ENCODE measurements at regions not wholly inside any gene's neighbourhood (a gene's known extent, or its start where the extent isn't known, plus 50 kb on each side); places are given as distances from the start of the nearest gene placed in this dataset.

DNA sequence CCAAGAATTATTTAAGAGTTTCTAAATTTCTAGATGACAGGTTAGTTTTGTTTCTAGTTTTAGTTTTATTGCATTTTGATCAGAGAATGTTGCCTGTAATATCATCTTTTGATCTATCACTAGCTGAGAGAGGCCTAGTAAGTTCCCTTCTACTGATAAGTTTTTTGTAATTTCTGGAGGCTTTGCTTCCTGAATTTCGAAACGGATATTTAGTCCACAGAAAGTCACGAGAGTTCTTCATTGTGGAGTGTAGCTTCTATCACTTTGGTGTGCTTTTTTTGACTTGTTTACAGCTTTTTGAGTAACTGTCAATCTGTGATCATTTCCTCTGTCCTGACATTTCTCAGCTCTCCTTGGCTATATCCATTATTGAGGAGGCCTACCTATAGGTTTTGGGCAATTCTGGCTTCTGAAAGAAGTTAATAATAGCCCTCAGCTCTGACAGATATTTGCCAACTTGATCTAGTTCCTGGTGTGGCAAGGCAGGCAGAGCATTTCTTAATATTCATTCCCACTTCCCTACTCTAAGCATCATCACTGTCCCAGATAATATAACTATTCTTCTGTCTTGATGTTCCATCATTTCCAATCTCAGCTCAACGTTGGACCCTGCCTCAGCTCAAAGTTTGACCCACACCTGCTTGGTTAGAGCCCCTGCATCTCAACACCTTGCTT lies 171.3 kb downstream of the BLID start:
- Mint-ChIP-seq H3K36me3 (ENCODE audit: insufficient read depth) (no peaks in the 10 kb centered on the region), H3K9me3 (no peaks in the 10 kb centered on the region), H3K27me3 (ENCODE audit: low read depth) (peaks cover 2% of the 10 kb centered on the region), H3K4me1 (ENCODE audit: low read depth) (no peaks in the 10 kb centered on the region), H3K4me3 (no peak overlapping the region)
- no peak for DNase-seq
- ATAC-seq: no peak

- Mint-ChIP-seq H3K36me3 (ENCODE audit: insufficient read depth) (no peaks in the 10 kb centered on the region), H3K27me3 (ENCODE audit: low read depth) (peaks cover 10% of the 10 kb centered on the region), H3K4me1 (ENCODE audit: low read depth) (no peaks in the 10 kb centered on the region), H3K9me3 (peaks cover 4% of the 10 kb centered on the region), H3K4me3 (no peak overlapping the region)
- ATAC-seq (no peak), DNase-seq (no peak)
These were observed 177.9 kb downstream of the BLID start for GRCh38 chr11:121938076-121938475.

- peaks cover 4% of the 10 kb centered on the region for H3K9me3 Mint-ChIP-seq
These were observed 179.1 kb downstream of the BLID start for GRCh38 chr11:121936781-121937447.

DNA sequence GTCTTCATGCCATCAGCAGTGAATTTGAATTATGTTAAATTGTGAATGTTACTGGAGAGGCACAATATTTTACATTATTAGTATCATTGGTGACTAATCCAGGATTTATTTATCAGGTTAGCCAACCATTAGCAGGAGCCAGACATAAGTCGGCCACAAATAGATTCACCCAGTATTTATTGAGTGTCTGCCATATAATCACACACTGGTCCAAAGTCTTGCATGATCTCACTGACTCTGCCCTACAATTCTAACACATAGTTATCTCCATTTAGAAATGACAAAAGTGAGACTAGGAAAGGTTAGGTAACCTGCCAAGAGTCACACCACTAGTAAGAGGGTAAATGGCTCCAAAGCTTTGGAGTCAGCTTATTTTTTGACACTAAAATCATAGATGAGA lies 179.6 kb downstream of the BLID start:
- Mint-ChIP-seq H3K27me3 (ENCODE audit: low read depth) (peaks cover 10% of the 10 kb centered on the region), H3K9me3 (peaks cover 4% of the 10 kb centered on the region), H3K4me3 (no peak overlapping the region), H3K4me1 (ENCODE audit: low read depth) (no peaks in the 10 kb centered on the region), H3K36me3 (ENCODE audit: insufficient read depth) (no peaks in the 10 kb centered on the region)
- DNase-seq: no peak
- no peak for ATAC-seq

More at GRCh38 chr11:121936781-121937447, 179.1 kb downstream of the BLID start:
- Mint-ChIP-seq H3K4me1 (ENCODE audit: low read depth) (no peaks in the 10 kb centered on the region), H3K27me3 (ENCODE audit: low read depth) (peaks cover 10% of the 10 kb centered on the region), H3K36me3 (ENCODE audit: insufficient read depth) (no peaks in the 10 kb centered on the region), H3K4me3 (no peak overlapping the region)
- DNase-seq (no peak), ATAC-seq (no peak)

GRCh38 chr11:121933694-121934093 lies 182.3 kb downstream of the BLID start:
- peaks cover 6% of the 10 kb centered on the region for H3K27me3 Mint-ChIP-seq (ENCODE audit: low read depth)
- no peaks in the 10 kb centered on the region for H3K36me3 Mint-ChIP-seq (ENCODE audit: insufficient read depth)
- no peaks in the 10 kb centered on the region for H3K4me1 Mint-ChIP-seq (ENCODE audit: low read depth)
- ATAC-seq (no peak), DNase-seq (no peak)
- H3K4me3 Mint-ChIP-seq: no peak overlapping the region
- H3K9me3 Mint-ChIP-seq: peaks cover 4% of the 10 kb centered on the region

DNA sequence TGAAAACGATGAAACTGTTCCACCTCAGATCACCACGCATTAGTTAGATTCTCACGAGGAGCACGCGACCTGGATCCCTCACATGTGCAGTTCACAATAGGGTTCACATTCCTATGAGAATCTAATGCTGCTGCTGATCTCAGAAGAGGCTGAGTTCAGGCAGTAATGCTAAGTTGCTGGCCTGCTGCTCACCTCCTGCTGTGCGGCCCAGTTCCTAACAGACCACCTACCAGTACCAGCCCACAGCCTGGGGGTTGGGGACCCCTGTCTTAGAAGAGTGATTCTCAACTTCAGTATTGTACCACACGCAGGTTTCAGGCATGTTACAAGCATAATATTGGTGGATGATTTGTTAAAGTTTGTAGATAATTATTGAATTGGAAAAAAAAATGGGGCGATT lies 182.7 kb downstream of the BLID start:
- H3K9me3 Mint-ChIP-seq: peaks cover 4% of the 10 kb centered on the region
- ATAC-seq (no peak), DNase-seq (no peak)
- H3K27me3 Mint-ChIP-seq (ENCODE audit: low read depth): peaks cover 6% of the 10 kb centered on the region
- H3K4me3 Mint-ChIP-seq: no peak overlapping the region
- H3K36me3 Mint-ChIP-seq (ENCODE audit: insufficient read depth): no peaks in the 10 kb centered on the region
- no peaks in the 10 kb centered on the region for H3K4me1 Mint-ChIP-seq (ENCODE audit: low read depth)

DNA sequence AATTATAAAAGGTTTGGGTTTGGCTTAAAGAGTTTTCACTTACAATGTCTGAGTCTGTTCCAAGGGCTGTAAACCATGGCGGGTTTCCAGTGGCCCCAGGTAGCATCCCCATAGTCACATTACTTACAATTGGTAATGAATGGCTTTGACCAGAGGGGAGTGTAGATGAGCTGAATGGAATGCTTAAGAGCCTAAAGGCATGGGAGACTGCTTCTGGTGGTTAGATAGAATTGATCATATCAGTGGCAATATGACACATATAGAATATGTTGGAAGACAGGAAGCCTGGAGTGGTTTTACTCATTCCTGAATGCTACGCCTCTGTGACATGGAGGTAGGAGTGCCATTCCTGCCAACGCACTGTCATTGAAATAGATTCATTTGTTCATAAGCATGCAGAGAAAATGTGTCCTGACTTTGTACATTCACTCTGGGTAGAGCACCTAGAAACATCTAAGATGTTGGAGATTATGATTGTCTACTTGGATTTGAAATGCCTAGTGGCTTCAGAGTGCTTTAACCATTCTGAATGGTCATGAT lies 183.3 kb downstream of the BLID start:
- no peak for ATAC-seq
- DNase-seq: no peak
- H3K27me3 Mint-ChIP-seq (ENCODE audit: low read depth): peaks cover 3% of the 10 kb centered on the region
- H3K36me3 Mint-ChIP-seq (ENCODE audit: insufficient read depth): no peaks in the 10 kb centered on the region
- no peaks in the 10 kb centered on the region for H3K4me1 Mint-ChIP-seq (ENCODE audit: low read depth)
- H3K9me3 Mint-ChIP-seq: peaks cover 4% of the 10 kb centered on the region
- H3K4me3 Mint-ChIP-seq: no peak overlapping the region

GRCh38 chr11:121931748-121932352 lies 184.2 kb downstream of the BLID start:
- no peaks in the 10 kb centered on the region for H3K4me1 Mint-ChIP-seq (ENCODE audit: low read depth)
- no peaks in the 10 kb centered on the region for H3K36me3 Mint-ChIP-seq (ENCODE audit: insufficient read depth)
- peaks cover 4% of the 10 kb centered on the region for H3K9me3 Mint-ChIP-seq
- peaks cover 2% of the 10 kb centered on the region for H3K27me3 Mint-ChIP-seq (ENCODE audit: low read depth)
- H3K4me3 Mint-ChIP-seq: no peak overlapping the region
- ATAC-seq (no peak), DNase-seq (no peak)

DNA sequence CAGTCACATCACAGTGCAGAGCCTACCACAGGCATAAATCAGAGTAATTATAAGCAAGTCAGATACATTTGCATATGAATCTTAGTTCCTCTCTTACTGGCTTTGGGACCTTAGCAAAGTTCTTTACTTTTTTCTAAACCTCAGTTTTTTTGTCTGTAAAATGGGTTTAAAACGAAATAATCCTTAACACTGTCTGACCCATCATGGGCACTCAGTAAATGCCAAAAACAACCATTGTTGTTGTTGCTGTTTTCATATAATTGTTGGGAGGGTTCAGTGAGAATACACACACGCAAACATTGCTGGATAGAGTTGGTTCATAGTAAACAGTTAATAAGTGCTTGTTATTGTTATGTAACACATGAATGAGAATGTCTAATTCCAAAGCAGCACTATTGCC lies 184.9 kb downstream of the BLID start:
- Mint-ChIP-seq H3K36me3 (ENCODE audit: insufficient read depth) (no peaks in the 10 kb centered on the region), H3K9me3 (peaks cover 4% of the 10 kb centered on the region), H3K4me1 (ENCODE audit: low read depth) (no peaks in the 10 kb centered on the region), H3K27me3 (ENCODE audit: low read depth) (peaks cover 2% of the 10 kb centered on the region), H3K4me3 (no peak overlapping the region)
- no peak for DNase-seq
- no peak for ATAC-seq

DNA sequence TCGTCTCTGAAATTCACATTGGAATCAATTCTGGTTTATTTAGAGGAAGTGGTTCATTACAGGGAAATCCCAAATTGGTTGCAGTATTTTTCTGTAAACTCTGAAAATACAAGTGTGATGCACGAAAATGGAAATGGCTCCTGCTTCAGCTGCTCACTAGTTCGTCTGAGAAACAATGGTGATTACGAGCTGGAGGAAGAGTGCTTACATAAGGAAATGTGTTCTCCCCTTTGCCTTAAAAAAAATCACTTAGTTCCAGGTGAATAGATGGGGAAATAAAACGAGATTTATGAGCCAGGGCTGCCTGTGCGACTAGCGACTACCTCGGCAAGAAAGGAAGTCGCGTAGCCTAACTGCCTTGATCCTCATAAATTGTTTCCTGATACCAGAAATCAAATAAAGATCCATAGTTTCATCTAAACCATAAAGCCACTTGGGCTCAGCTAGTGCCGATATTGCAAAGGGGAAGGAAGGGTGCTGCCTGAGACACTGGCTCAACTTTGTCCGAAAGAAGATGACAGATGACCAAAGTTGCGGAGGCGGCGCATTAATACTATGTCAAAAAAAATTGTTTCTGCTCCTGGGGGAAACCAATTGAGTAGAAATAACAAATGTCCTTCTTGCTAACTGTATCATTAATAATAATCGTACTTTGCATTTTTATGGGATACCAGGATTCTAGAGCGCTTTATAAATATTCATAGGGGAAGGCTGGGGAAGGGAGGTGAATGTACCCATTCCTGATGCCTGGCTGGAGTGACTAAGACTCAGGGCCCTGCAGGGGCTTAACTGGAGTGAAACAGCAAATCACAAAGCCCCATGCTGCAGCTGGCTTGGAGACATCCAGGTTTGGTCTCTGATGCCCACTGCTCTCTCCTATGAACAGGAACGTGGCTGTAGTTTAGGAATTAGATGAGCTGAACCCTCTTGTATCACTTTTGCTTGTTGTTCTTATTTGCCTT lies 185.7 kb downstream of the BLID start:
- Mint-ChIP-seq H3K9me3 (peaks cover 3% of the 10 kb centered on the region), H3K4me1 (ENCODE audit: low read depth) (no peaks in the 10 kb centered on the region), H3K4me3 (no peak overlapping the region), H3K36me3 (ENCODE audit: insufficient read depth) (no peaks in the 10 kb centered on the region), H3K27me3 (ENCODE audit: low read depth) (peaks cover 2% of the 10 kb centered on the region)
- ATAC-seq: no peak
- no peak for DNase-seq

- DNase-seq: no peak
- no peaks in the 10 kb centered on the region for H3K36me3 Mint-ChIP-seq (ENCODE audit: insufficient read depth)
- ATAC-seq: no peak
- peaks cover 2% of the 10 kb centered on the region for H3K27me3 Mint-ChIP-seq (ENCODE audit: low read depth)
- H3K9me3 Mint-ChIP-seq: no peaks in the 10 kb centered on the region
- no peaks in the 10 kb centered on the region for H3K4me1 Mint-ChIP-seq (ENCODE audit: low read depth)
- no peak overlapping the region for H3K4me3 Mint-ChIP-seq
These were observed 186.4 kb downstream of the BLID start for GRCh38 chr11:121929581-121929980.

GRCh38 chr11:121928597-121929580 lies 187.1 kb downstream of the BLID start:
- no peaks in the 10 kb centered on the region for H3K4me1 Mint-ChIP-seq (ENCODE audit: low read depth)
- no peaks in the 10 kb centered on the region for H3K9me3 Mint-ChIP-seq
- no peak for ATAC-seq
- no peak for DNase-seq
- no peak overlapping the region for H3K4me3 Mint-ChIP-seq
- H3K36me3 Mint-ChIP-seq (ENCODE audit: insufficient read depth): no peaks in the 10 kb centered on the region
- peaks cover 2% of the 10 kb centered on the region for H3K27me3 Mint-ChIP-seq (ENCODE audit: low read depth)

- Mint-ChIP-seq H3K36me3 (ENCODE audit: insufficient read depth) (no peaks in the 10 kb centered on the region), H3K4me3 (no peak overlapping the region), H3K9me3 (no peaks in the 10 kb centered on the region), H3K27me3 (ENCODE audit: low read depth) (peaks cover 2% of the 10 kb centered on the region), H3K4me1 (ENCODE audit: low read depth) (no peaks in the 10 kb centered on the region)
- ATAC-seq: no peak
- DNase-seq: no peak
These were observed 188.2 kb downstream of the BLID start for GRCh38 chr11:121927789-121928188.

Measured in activated T-cell treated with anti-CD3 and anti-CD28 coated beads, Interleukin-2, amount 50 U/mL, for 4 hours (primary cell).